Small intestine (tissue), 7 donors: ENCODE measurements at regions not wholly inside any gene's neighbourhood (a gene's known extent, or its start where the extent isn't known, plus 50 kb on each side); places are given as distances from the start of the nearest gene placed in this dataset.
A peak's percentile ranks its signal among the peaks of the same experiment; 100 is the strongest.

Experiments used
- DNase-seq, 2 donors: peaks; one replicate each; pipeline versions ENCODE4 v3.0.0 to v3.0.0-alpha.2; 2013
- FAIRE-seq: peaks from 2 replicates; lab custom pipeline; 2012; peaks lifted over from hg19 to GRCh38; lab: Jason Lieb, UNC
- H3K27ac ChIP-seq, 3 donors: one replicate each; pipeline ENCODE4 v1.5.1; 2013; ENCODE audit warnings: low read length in 2 of 3, mild to moderate bottlenecking in 2 of 3, control low read depth in 1 of 3, inconsistent platforms in 1 of 3, low read depth in 1 of 3, moderate library complexity in 1 of 3
- H3K27me3 ChIP-seq, 3 donors: one replicate each; pipeline ENCODE4 v1.6.1; 2013; ENCODE audit warnings: low read length in 3 of 3, inconsistent platforms in 1 of 3; ENCODE audit not compliant: control insufficient read depth in 3 of 3, insufficient read depth in 3 of 3
- H3K36me3 ChIP-seq, 3 donors: one replicate each; pipeline ENCODE4 v1.6.1; 2013; ENCODE audit warnings: low read length in 3 of 3, inconsistent platforms in 1 of 3, low read depth in 1 of 3, mild to moderate bottlenecking in 1 of 3, moderate library complexity in 1 of 3; ENCODE audit not compliant: control insufficient read depth in 3 of 3, insufficient read depth in 2 of 3
- H3K4me1 ChIP-seq, 3 donors: one replicate each; pipeline ENCODE4 v1.6.1; 2013; ENCODE audit warnings: low read length in 2 of 3, inconsistent platforms in 1 of 3, low read depth in 1 of 3, mild to moderate bottlenecking in 1 of 3, moderate library complexity in 1 of 3; ENCODE audit not compliant: control insufficient read depth in 3 of 3, insufficient read depth in 2 of 3
- H3K4me3 ChIP-seq, 3 donors: one replicate each; pipeline ENCODE4 v1.5.1; 2013; ENCODE audit warnings: low read length in 3 of 3, control low read depth in 1 of 3, inconsistent platforms in 1 of 3, low read depth in 1 of 3, mild to moderate bottlenecking in 1 of 3, moderate library complexity in 1 of 3
- H3K9me3 ChIP-seq, 2 donors: one replicate each; pipeline ENCODE4 v1.6.1; 2013; ENCODE audit warnings: low read depth in 1 of 2, low read length in 1 of 2; ENCODE audit not compliant: control insufficient read depth in 2 of 2, insufficient read depth in 1 of 2
- WGBS, 3 donors: extraction: QIAGEN DNeasy Blood & Tissue Kit; methylation state at CpG; one replicate each; pipeline ENCODE4 v1.1.7; 2013; 5-methylcytosine and 5-hydroxymethylcytosine counted together
- donor health status: healthy with polysubstance abuse.
- donor health status: control.
- donor health status: control.
- donor health status: Bipolar disorder and iron deficiency.
- donor health status: healthy.

DNA sequence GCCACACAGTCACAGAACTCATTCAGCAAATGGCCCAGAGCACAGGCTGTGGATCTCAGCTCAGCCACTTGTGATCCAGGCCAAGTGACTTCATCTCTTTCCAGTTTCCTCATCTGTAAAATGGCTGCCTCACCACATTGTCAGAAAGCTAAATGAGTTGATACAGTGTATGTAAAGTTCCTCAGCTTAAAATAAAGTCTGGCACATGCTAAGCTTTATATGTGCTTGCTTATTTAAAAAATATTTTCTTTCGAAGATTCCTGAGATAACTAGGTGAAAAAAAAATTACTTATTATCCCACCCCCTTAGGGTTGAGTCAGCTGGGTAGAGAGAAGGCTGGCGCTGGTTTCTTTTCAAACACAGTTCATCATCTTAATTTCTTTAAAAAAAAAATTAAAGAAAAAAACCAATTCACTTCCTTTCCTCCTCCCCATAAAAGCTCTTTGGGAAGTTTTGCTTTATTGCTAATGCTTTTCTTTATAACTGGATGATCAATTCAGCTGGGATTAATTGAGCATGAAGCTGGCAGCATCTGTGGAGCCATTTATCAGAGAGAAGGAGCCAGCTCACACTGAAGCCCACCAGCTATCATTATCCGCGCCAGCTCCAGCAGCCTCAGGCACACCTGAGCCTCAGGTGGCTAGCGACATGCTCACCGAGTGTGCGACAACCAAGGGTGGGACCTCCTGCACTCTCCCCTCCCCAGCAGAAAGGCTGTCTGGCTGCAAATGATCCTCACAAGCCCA lies 354.9 kb downstream of the FOXO1 start:
- Histone ChIP-seq H3K36me3 (no peaks in the 10 kb centered on the region), H3K4me1 (peaks cover 0 to 2% (median 0%) of the 10 kb centered on the region in 3 donors), H3K27me3 (no peaks in the 10 kb centered on the region), H3K9me3 (peaks cover 0 to 8% of the 10 kb centered on the region in 2 donors), H3K4me3 (no peak overlapping the region), H3K27ac (no peak overlapping the region)
- DNase-seq (no peak), FAIRE-seq (no peak)
- 95 to 97% (median 96%) methylated on average over 7 of the region's 7 CpGs for WGBS, 3 donors

GRCh38 chr13:40313269-40314200 lies 352.9 kb downstream of the FOXO1 start:
- no peak for FAIRE-seq
- H3K36me3 ChIP-seq = no peaks in the 10 kb centered on the region
- H3K9me3 ChIP-seq = peaks cover 0 to 4% of the 10 kb centered on the region in 2 donors
- peaks cover 0 to 2% (median 0%) of the 10 kb centered on the region in 3 donors for H3K4me1 ChIP-seq
- no peak overlapping the region for H3K4me3 ChIP-seq
- WGBS, 3 donors = 76 to 83% (median 82%) methylated on average over 12 of the region's 12 CpGs
- peak in 1 of 2 donors; percentile 24 for DNase-seq
- H3K27me3 ChIP-seq = no peaks in the 10 kb centered on the region
- H3K27ac ChIP-seq = peak overlapping the region in 1 of 3 donors; percentile 62

- Histone ChIP-seq H3K4me3 (no peak overlapping the region), H3K4me1 (peaks cover 0 to 2% (median 0%) of the 10 kb centered on the region in 3 donors), H3K36me3 (no peaks in the 10 kb centered on the region), H3K9me3 (peaks cover 0 to 4% of the 10 kb centered on the region in 2 donors), H3K27ac (no peak overlapping the region), H3K27me3 (no peaks in the 10 kb centered on the region)
- WGBS, 3 donors = 54 to 64% (median 62%) methylated on average over 10 of the region's 10 CpGs
- peak in 1 of 2 donors; percentile 12 for DNase-seq
- no peak for FAIRE-seq
These were observed 350.9 kb downstream of the FOXO1 start for GRCh38 chr13:40315416-40316064.

DNA sequence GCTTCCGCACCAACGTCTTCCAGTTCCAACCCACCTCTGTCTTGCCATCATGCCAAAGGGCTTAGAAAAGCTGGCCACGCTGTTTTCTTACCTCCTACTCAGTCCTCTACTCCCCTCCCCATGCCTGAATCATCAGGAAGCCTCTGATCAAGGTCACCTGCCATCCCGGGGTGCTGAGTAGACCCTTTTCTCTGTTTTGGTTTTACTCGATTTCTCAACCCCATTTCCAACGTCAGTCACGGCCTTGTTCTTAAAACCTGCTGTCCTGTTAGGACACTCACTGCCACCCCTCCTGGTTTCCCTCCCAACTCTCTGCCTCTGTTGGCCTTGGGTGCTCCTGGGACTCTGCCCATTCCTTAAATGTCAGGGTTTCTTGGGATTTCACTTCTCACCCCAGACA lies 350.1 kb downstream of the FOXO1 start:
- H3K4me3 ChIP-seq = no peak overlapping the region
- H3K27me3 ChIP-seq = no peaks in the 10 kb centered on the region
- 75 to 83% (median 81%) methylated on average over 7 of the region's 7 CpGs for WGBS, 3 donors
- H3K9me3 ChIP-seq = peaks cover 0 to 4% of the 10 kb centered on the region in 2 donors
- DNase-seq (no peak), FAIRE-seq (no peak)
- H3K4me1 ChIP-seq = peaks cover 0 to 2% (median 0%) of the 10 kb centered on the region in 3 donors
- H3K27ac ChIP-seq = no peak overlapping the region
- no peaks in the 10 kb centered on the region for H3K36me3 ChIP-seq

DNA sequence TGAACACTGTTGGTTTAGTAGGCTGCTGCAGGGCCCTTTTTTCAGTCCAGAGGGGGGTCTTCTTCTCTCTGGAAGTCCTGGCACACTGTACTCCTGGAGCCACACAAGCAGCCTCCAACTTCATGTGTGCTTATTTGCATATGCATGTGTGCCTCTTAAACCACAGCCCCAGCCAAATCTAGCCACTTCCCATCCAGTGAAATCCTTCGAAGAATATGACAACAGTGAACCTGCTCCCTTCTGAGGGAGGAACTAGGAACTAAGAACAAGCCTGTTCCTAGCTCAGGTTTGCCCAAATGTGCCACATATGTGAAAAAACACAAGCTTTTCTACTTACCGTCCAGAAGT lies 348.5 kb downstream of the FOXO1 start:
- Histone ChIP-seq H3K4me3 (no peak overlapping the region), H3K27me3 (no peaks in the 10 kb centered on the region), H3K4me1 (peaks cover 0 to 2% (median 0%) of the 10 kb centered on the region in 3 donors), H3K27ac (no peak overlapping the region), H3K36me3 (no peaks in the 10 kb centered on the region), H3K9me3 (peaks cover 0 to 4% of the 10 kb centered on the region in 2 donors)
- FAIRE-seq (no peak), DNase-seq (no peak)
- WGBS, 3 donors = 71 to 90% (median 78%) methylated on average over 2 of the region's 2 CpGs

DNA sequence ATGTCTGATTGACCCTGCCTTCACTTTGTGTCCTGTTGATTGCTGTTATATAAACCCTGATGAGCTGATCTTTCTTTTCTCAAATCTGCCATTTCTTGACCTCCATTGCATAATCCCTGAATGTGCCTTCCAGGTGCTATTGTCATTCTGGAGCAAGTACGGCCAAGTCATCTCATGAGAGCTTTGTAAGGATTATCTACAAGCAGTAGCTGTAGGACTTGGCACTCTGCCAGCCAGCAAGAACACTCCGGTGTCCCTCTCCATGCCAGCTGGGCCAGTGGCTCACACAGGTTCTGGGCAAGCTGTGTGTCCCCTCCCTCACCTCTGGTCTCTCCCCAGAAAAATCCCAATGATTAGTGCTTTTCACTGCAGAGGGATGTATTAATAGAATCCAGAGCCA lies 348.1 kb downstream of the FOXO1 start:
- no peak overlapping the region for H3K4me3 ChIP-seq
- no peaks in the 10 kb centered on the region for H3K9me3 ChIP-seq
- 7 to 42% (median 30%) methylated on average over 2 of the region's 2 CpGs for WGBS, 3 donors
- H3K27me3 ChIP-seq = no peaks in the 10 kb centered on the region
- peak; percentile 2 to 18 for DNase-seq
- H3K36me3 ChIP-seq = no peaks in the 10 kb centered on the region
- H3K27ac ChIP-seq = no peak overlapping the region
- FAIRE-seq = no peak
- peaks cover 0 to 2% (median 0%) of the 10 kb centered on the region in 3 donors for H3K4me1 ChIP-seq

DNA sequence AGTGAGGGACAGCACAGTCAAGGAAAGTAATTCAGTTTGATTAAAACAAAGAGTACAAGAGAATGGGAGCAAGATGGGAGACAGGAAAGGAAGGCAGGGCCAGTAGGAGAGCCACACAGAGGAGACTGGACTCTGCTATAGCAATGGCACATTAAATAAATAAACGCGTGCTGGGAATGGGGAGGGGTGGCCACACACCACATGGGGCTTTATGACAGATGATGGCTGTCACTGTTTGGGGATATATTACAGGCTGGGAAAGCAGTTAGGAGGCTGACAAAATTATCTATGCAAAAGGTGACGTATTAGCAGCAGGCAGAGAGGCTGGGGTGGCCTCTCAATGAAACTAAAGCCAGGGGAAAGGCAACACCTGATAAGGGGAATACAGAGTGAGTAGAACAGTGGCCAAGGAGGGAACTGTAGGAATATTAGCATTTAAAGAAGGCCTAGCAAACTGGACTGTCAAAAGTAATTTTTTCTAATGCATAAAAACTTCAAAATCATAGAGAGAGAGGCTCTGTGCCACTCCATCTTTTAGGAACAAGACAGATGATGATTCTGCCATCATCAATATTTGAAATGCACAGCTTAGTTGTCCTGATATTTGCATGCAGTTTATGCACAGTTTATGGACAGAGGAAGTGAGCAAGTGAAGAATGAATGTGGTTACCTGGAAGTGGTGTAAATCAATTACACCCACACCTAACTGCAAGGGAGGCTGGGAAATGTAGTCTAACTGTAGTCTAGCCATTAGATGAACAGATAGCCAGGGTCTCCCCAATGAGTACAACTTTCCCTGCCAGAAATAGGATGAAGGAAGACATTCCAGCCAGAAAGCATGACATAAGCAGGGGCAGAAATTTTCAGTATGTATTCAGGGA lies 346.5 kb downstream of the FOXO1 start:
- Histone ChIP-seq H3K27ac (no peak overlapping the region), H3K9me3 (peaks cover 0 to 3% of the 10 kb centered on the region in 2 donors), H3K4me3 (no peak overlapping the region), H3K4me1 (peaks cover 0 to 2% (median 0%) of the 10 kb centered on the region in 3 donors), H3K36me3 (no peaks in the 10 kb centered on the region), H3K27me3 (no peaks in the 10 kb centered on the region)
- DNase-seq (peak in 1 of 2 donors; percentile 18), FAIRE-seq (no peak)
- WGBS, 3 donors = 66 to 79% (median 71%) methylated on average over 3 of the region's 3 CpGs
